Transverse colon (tissue), 4 donors: ENCODE measurements at regions not wholly inside any gene's neighbourhood (a gene's known extent, or its start where the extent isn't known, plus 50 kb on each side); places are given as distances from the start of the nearest gene placed in this dataset.

ENCODE experiments used
- DNase-seq: peaks from one replicate; pipeline ENCODE4 v3.0.0-alpha.2; 2019
- H3K27ac ChIP-seq, 4 donors: fragments of 200-600 bp; sonication (generic); 2 replicates each; pipeline ENCODE4 v1.5.1; 2016 to 2018; ENCODE audit warnings: inconsistent platforms in 4 of 4
- H3K27me3 ChIP-seq: fragments of 200-600 bp; sonication (generic); 2 replicates; pipeline ENCODE4 v1.5.1; 2017; ENCODE audit warnings: inconsistent platforms
- H3K36me3 ChIP-seq, 4 donors: fragments of 200-600 bp; sonication (generic); 2 replicates each; pipeline ENCODE4 v1.5.1; 2017 to 2019; ENCODE audit warnings: inconsistent platforms in 4 of 4
- H3K4me1 ChIP-seq, 4 donors: fragments of 200-600 bp; sonication (generic); 2 replicates each; pipeline ENCODE4 v1.5.1; 2017 to 2020; ENCODE audit warnings: inconsistent platforms in 4 of 4
- H3K4me3 ChIP-seq, 4 donors: fragments of 200-600 bp; sonication (generic); 1 replicate in 1 of 4; 2 replicates in 3 of 4; pipeline versions ENCODE4 v1.5.1 to v1.6.1; 2017 to 2019; ENCODE audit warnings: inconsistent platforms in 4 of 4
- H3K9me3 ChIP-seq, 2 donors: fragments of 200-600 bp; sonication (generic); 2 replicates each; pipeline ENCODE4 v1.5.1; 2017 to 2019; ENCODE audit warnings: inconsistent platforms in 2 of 2
- EP300 ChIP-seq: sonication (generic); formaldehyde crosslinking; IDR thresholded peaks from one replicate; pipeline ENCODE4 v1.6.1; 2017; ENCODE audit warnings: antibody characterized with exemption, low read depth
- POLR2A ChIP-seq: fragments of 450-650 bp; IDR thresholded peaks from one replicate; pipeline ENCODE4 v1.6.1; 2016; ENCODE audit warnings: antibody characterized with exemption, mild to moderate bottlenecking, moderate library complexity
- POLR2AphosphoS5 ChIP-seq, 3 donors: sonication (generic); formaldehyde crosslinking; IDR thresholded peaks; one replicate each; pipeline ENCODE4 v1.6.1; 2016; ENCODE audit warnings: antibody characterized with exemption in 3 of 3
- WGBS, 2 donors: methylation state at CpG; one replicate each; pipeline ENCODE4 v1.1.5; 2018; ENCODE audit warnings: low coverage in 1 of 2; 5-methylcytosine and 5-hydroxymethylcytosine counted together
- in situ Hi-C, 4 donors: fragments of 200-750 bp; cut with MboI; loops; one replicate each; pipeline versions ENCODE4 v1.15.0 to v1.15.1; 2017; ENCODE audit warnings: low sequenced_read_pairs in 3 of 4, low pct_ligation_motif_present in 1 of 4, low pct_unique_long_range_greater_than_20kb in 1 of 4
- intact Hi-C: fragments of 100-400 bp; cut with DNase I; formaldehyde crosslinking; loops from one replicate; pipeline ENCODE4 v1.15.1; 2023; ENCODE audit warnings: low total_unique reads
- TF ChIP-seq, protein P1 (sequence below), 5 experiments: fragments of 200-600 bp in 3 of 5; fragments of 450-650 bp in 2 of 5; sonication (generic) in 3 of 5; IDR thresholded peaks; 1 replicate in 2 of 5; 2 replicates in 3 of 5; pipeline ENCODE4 v1.5.1; 2016 to 2017; ENCODE audit warnings: antibody characterized with exemption in 5 of 5, inconsistent platforms in 3 of 5, mild to moderate bottlenecking in 2 of 5, moderate library complexity in 1 of 5

DNA sequence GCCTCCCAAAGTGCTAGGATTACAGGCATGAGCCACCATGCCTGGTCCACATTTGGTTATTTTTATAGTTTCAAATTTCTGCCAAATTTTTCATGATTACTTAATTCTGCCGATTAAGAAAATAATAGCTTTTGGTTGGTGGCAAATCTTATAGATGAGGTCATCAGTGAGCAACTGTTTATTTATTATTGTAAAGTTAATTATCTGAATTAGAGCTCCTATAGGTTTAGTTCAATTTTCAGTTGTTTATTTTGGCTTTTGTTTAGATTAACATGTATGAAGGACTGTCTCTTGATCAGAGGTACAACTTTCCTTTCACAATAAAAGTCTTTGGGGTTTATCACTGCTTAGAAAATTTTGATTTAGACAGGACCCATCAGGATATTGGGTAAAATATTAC lies 262.2 kb downstream of the SLC7A11 start:
- in situ Hi-C loops (no loop called here), intact Hi-C loops (no loop called here)
- 76 to 87% methylated on average over 1 of the region's 1 CpG for WGBS, 2 donors
- no peaks in the 10 kb centered on the region for H3K9me3 ChIP-seq
- H3K36me3 ChIP-seq: no peaks in the 10 kb centered on the region
- H3K27ac ChIP-seq: no peak overlapping the region
- no peaks in the 10 kb centered on the region for H3K4me1 ChIP-seq
- TF ChIP-seq, protein P1, sequence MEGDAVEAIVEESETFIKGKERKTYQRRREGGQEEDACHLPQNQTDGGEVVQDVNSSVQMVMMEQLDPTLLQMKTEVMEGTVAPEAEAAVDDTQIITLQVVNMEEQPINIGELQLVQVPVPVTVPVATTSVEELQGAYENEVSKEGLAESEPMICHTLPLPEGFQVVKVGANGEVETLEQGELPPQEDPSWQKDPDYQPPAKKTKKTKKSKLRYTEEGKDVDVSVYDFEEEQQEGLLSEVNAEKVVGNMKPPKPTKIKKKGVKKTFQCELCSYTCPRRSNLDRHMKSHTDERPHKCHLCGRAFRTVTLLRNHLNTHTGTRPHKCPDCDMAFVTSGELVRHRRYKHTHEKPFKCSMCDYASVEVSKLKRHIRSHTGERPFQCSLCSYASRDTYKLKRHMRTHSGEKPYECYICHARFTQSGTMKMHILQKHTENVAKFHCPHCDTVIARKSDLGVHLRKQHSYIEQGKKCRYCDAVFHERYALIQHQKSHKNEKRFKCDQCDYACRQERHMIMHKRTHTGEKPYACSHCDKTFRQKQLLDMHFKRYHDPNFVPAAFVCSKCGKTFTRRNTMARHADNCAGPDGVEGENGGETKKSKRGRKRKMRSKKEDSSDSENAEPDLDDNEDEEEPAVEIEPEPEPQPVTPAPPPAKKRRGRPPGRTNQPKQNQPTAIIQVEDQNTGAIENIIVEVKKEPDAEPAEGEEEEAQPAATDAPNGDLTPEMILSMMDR (IDR thresholded peaks at IDR 0.05): no peak
- TF ChIP-seq EP300 (no peak), POLR2AphosphoS5 (IDR thresholded peaks at IDR 0.05) (no peak), POLR2A (no peak)
- no peaks in the 10 kb centered on the region for H3K27me3 ChIP-seq
- H3K4me3 ChIP-seq: no peak overlapping the region
- DNase-seq: no peak

DNA sequence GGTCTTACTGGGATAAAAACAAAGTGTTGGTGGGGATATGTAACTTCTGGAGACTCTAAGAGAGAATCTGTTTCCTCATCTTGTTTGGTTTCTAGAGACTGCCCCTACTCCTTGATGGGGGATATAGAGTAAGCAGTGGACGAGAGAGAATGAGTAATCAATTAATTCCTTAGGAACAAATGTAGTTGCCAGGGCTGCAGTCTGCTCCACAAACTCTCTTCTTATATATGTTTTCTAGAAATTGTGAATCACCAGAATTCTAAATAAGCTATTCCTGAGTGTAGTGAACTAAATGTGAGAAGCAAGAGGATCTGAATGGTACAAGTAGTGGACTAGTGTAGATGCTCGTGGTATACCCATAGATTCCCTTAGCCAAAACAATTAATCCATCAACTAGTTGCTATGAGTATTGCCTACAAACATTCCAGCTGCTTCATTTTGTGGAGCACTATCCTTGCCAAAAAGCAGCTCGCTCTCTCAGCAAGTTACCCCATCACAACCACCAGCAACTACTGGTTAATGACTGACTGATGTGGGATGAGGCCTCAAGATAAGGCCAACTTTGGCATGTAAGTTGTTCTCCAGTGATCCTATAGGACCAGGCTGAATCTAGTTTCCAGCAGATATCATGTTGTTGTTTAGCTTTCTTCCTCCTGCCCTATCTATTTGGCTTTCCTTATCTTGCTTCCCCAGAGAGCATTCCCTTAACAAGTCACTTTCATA lies 273.0 kb downstream of the SLC7A11 start:
- Histone ChIP-seq H3K36me3 (no peaks in the 10 kb centered on the region), H3K9me3 (no peaks in the 10 kb centered on the region), H3K4me3 (no peak overlapping the region), H3K4me1 (no peaks in the 10 kb centered on the region), H3K27ac (no peak overlapping the region), H3K27me3 (no peaks in the 10 kb centered on the region)
- 42 to 49% methylated on average over 1 to 3 of the region's 3 CpGs for WGBS, 2 donors
- intact Hi-C loops: no loop called here
- DNase-seq: no peak
- TF ChIP-seq EP300 (no peak), POLR2AphosphoS5 (IDR thresholded peaks at IDR 0.05) (no peak), POLR2A (no peak)
- TF ChIP-seq, protein P1 (IDR thresholded peaks at IDR 0.05): no peak
- in situ Hi-C loops: no loop called here

DNA sequence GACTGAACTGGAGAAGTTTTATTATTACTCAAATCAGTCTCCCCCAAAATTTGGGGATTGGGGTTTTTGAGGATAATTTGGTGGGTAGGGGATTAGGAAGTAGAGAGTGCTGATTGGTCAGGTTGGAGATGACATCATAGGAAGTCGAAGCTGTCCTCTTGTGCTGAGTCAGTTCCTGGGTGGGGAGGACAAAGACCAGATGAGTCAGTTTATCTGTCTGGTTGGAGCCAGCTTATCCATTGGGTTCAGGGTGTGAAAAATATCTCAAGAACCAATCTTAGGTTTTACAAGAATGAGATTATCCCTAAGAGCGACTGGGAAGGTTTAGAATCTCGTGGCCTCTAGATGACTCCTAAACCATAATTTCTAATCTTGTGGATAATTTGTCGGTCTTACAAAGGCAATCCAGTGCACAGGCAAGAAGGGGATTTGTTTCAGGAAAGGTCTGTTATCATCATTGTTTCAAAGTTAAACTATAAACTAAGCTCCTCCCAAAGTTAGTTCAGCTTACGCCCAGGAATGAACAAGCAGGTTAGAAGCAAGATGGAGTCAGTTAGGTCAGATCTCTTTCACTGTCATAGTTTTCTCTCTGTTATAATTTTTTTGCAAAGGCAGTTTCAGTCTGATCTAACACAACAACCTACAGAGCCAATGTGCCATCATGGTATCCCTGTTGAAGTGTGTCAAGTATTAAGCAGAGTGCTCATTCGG lies 274.5 kb downstream of the SLC7A11 start:
- intact Hi-C loops: no loop called here
- H3K9me3 ChIP-seq: no peaks in the 10 kb centered on the region
- H3K36me3 ChIP-seq: no peaks in the 10 kb centered on the region
- H3K27ac ChIP-seq: no peak overlapping the region
- in situ Hi-C loops: no loop called here
- WGBS, 2 donors: 61 to 80% methylated on average over 3 to 6 of the region's 6 CpGs
- TF ChIP-seq, protein P1 (IDR thresholded peaks at IDR 0.05): no peak
- no peak for TF ChIP-seq POLR2AphosphoS5 (IDR thresholded peaks at IDR 0.05)
- TF ChIP-seq POLR2A: no peak
- no peak for TF ChIP-seq EP300
- H3K4me3 ChIP-seq: no peak overlapping the region
- no peaks in the 10 kb centered on the region for H3K4me1 ChIP-seq
- H3K27me3 ChIP-seq: no peaks in the 10 kb centered on the region
- no peak for DNase-seq

DNA sequence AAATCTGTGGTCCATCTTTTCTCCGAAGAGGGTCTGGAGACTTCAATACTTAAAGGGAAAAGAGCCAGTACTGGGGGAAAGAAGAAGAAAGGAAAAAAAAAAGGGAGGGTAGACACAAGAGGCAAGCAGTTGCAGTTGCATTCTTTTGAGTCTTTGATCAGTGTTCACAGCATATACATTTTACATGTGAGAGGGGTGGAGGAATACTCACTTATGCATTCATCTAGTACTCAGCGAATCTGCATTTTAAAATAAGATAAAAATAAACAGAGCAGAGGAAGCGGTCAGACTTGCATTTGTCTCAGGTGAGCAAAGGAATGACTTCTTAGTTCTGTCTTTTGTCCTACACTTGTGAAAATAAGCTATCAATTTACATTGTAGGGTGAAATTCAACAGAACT lies 275.6 kb downstream of the SLC7A11 start:
- 65 to 79% methylated on average over 3 of the region's 3 CpGs for WGBS, 2 donors
- no peak overlapping the region for H3K4me3 ChIP-seq
- no peaks in the 10 kb centered on the region for H3K9me3 ChIP-seq
- no peak for DNase-seq
- no peaks in the 10 kb centered on the region for H3K27me3 ChIP-seq
- no peak overlapping the region for H3K27ac ChIP-seq
- in situ Hi-C loops: no loop called here
- no peaks in the 10 kb centered on the region for H3K4me1 ChIP-seq
- TF ChIP-seq POLR2A: no peak
- H3K36me3 ChIP-seq: no peaks in the 10 kb centered on the region
- intact Hi-C loops: no loop called here
